ENCODE measurements at regions not wholly inside any gene's neighbourhood (a gene's known extent, or its start where the extent isn't known, plus 50 kb on each side); places are given as distances from the start of the nearest gene placed in this dataset.
"Not testable (repeated sequence)": the region's sequence is repeated elsewhere in the genome, so short reads cannot be mapped to it uniquely, and the experiment has no call there.

GRCh38 chr2:242054406-242054805, 184.9 kb downstream of the RTP5 start:
- no peak for DNase-seq

DNA sequence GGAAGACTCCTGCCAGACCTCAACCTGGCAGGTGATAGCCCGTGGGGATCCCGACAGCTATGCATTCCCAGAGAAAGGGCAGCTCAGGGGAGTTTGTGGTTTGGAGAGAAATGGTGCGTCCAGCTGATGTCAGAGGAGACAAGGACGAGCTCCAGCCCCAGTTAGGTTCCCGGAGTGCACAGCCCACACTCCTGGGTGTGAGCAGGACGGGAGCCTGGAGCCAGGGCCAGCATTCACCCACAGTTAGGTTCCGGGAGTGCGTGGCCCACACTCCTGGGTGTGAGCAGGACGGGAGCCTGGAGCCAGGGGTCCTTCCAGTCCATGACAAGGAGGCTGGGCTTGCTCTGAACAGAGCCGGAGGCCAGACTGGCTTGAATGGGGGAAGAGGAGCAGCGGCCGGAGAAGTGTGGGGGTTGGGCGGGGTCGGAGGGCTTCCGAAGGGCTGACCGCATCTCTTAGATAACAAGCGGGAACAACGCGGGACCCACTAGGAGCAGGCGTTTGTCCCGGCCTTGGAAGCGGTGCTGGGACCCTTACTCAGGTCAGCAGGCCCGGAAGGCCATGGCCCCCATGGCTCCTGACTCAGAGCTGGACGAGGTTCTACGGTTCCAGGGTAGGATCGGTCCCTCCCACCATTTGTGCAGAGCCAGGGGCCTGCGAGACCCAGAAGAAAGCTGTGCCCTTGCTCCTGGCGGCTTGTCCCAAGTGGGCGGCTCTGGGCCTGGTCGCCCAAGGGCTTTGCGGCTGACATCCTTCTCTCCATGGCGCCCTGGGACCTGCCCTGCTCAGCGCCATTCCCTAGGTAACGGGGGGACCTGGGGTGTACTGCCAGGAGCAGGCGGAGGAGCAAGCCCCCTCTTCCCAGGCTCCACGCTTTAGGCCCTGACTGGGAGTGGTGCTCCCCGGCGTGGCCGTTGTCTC, 185.6 kb downstream of the RTP5 start:
- DNase-seq: no peak

GRCh38 chr2:242056026-242056425, 186.5 kb downstream of the RTP5 start:
- DNase-seq: no peak

DNA sequence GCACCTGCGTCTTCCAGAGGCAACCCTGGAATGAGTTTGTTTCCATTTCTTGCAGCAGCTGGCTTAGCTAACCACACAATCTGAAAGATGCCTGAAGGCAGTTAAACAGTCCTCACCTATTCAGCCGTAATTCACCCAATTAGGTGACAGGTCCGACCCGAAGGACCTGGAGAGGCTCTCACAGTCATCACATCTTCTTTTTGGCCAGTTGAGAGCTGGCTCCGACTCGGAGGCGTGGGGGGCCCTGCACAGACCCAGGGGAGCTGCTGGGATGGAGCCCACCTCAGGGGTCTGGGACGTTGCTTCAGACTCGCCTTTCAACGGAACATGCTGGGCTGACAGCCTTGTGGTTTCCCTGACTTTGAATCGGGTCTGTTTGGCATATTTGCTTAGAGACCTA, 187.3 kb downstream of the RTP5 start:
- DNase-seq: no peak

DNA sequence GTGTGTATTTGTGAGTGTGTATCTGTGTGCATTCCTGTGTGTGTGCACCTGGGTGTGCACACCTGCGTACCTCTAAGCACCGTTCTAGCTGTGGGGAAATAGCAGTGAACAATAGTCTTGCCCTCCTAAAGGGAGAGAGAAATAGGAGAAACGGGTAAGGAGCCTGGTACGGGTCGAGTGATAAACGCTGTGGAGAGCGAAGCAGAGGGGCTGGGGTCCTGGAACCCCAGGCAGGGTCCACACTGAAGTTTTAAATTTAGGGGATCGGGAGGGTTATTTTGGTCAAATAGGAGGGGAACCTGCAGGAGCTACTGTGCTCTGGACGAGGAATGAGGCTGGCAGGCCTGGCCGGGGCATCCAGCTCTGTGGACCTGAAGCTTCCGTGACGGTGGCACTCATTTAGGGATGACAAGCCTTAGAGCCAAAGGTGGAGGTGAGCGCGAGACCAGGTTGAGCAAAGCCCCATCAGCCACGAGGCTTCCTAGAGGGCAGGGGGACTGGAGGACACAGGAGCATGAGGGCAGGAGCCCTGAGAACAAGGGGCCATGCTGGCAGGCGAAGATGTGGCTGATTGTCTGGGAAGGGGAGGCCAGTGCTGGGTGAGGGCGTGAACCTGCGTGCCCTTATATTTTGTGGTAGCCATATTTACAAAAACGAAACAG, 188.0 kb downstream of the RTP5 start:
- DNase-seq: no peak

GRCh38 chr2:242058116-242058680, 188.7 kb downstream of the RTP5 start:
- no peak for DNase-seq

GRCh38 chr2:242059566-242059965, 190.0 kb downstream of the RTP5 start:
- no peak for DNase-seq

DNA sequence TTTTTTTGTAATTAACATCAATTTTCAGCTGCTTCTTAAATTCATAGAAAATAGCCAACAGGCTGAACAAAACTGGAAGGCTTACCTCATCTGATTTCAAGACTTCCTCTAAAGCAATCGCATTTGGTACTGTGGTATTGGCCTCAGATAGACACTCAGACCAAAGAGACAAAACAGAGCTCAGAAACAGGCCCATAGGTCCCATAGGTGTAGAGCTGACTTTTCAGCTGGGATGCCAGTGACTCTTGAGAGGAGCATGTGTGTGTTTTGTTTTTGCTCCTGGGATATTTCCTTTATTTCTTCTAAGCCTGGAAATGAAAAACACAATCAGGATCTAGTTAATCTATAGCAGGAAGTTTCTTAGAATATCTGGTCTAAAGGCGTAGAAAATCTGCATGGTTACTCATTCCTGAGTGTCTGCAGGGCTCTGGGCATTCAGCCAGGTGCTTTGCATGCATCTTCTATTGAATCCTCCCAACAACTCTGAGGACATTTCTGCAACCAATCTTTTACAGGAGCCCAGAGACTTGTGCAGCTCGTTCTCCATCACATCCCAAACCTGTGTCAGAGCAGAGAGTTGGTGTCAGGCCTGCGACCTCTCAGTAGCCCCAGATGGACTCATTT, 190.8 kb downstream of the RTP5 start:
- DNase-seq: no peak

- DNase-seq: not testable (repeated sequence)
Observed at GRCh38 chr2:242061930-242062329, 192.4 kb downstream of the RTP5 start.

DNA sequence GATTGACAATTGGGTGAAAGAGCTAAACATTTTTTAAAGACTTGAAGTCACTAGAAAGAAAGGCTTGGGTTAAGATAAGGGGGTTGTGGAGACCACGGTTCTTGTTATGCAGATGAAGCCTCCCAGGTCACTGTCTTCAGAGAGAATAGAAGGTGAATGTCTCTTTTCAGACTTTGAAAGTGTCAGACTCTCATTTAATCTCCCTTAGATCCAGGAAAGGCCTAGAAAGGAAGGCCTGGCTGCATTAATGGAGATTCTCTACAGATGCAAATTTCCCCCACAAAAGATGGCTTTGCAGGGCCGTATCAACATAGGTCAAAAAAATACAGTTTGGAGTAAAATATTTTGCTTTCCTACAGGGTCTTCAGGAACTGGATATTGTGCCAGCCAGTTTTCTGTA, 193.9 kb downstream of the RTP5 start:
- no peak for DNase-seq

DNA sequence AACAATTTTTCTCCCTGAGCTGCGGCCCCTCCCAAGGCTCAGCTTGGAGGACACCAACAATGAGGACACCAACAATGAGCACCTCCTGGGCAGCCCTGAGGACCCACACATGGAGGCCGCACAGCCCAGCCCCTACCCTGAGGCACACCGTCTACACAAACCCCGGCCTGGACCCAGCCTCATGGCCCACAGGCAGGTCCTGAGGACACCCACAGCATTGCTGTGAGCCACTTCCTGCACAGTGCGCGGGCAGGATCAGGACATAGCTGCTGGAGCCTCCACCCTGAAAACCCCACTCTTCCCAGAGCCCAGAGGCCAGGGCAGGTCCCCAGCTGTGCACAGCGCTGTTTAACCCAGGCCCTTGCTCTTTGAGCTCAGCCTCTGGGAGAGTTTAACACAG, 194.3 kb downstream of the RTP5 start:
- no peak for DNase-seq

DNA sequence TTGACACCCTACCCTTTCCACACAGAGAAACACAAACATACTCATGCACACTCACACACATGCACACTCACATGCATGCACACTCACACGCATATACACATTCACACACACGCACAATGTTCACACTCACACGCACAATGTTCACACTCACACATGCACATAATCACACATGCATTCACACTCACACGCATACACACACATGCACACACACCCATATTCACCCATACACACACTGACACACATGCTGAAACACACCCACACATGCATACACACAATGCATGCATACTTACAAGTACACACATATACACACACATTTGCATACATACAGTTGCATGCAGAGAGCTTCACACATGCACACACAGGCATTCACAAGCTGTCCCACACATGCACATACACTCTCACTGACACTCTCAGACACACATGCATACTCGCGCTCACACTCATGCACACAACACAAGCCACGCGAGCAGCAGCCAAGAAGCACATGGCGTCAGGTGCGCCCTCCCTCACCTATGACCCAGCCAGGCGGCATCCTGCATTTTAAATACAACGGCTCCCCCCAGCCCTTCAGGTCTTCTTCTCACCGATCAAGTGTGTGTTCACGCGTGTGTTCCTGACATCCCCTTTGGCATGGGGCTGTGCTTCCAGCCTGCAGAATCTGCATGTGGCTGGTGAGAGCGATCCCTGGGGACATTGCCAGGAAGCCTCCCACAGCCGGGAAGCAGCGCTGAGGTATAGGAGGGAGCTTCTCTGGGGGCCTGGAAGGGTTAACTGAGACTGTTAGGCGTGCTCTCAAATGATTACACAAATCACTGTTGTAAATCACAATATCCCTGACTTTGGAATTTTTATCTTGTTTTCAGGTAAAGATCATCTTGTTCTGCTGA, 195.1 kb downstream of the RTP5 start:
- DNase-seq: no peak

GRCh38 chr2:242065426-242065825, 195.9 kb downstream of the RTP5 start:
- DNase-seq: no peak

DNA sequence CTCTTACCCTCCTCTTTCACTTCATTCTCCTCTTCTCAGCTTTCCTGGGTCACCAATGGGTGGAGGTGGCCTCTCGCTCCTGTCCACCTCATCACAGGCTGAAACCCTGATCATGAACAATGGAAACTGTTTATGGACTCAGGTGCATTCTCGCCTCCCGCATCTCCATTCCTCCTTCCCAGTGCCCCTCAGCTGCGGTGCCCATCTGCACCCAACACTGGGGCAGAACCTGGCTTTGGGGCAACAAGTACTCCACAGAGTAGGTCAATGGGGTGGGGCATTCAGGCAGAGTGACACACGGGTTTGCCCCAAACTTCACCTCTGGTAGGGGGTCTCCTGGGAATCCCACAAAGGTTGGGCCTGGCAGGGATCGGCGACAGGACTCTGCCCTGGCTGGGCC, 199.5 kb downstream of the RTP5 start:
- no peak for DNase-seq

DNA sequence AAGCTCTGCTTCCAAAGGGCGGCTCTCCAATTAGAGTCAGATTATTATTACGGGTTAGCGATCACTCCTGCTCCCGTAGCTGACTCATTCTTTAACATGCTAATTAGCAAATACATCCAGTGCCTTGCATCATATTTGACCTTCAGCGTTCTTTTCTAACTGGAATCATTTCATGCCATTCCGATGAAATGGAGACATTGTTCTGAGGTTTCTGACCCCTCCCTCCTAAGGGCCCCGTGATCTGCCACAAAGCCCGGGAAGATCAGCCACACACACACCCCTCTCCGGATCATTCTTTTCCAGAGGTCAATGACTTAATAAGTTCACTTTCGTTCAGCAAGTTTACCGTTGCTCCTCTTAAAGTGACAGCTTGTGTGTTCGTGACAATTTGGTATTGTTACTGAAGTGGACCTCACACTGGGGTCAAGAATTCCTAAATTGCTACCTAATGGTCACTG, 200.4 kb downstream of the RTP5 start:
- not testable (repeated sequence) for DNase-seq

GRCh38 chr2:242070726-242071125, 201.2 kb downstream of the RTP5 start:
- not testable (repeated sequence) for DNase-seq

- DNase-seq: not testable (repeated sequence)
Observed at GRCh38 chr2:242071377-242071776, 201.8 kb downstream of the RTP5 start.

GRCh38 chr2:242071936-242072335, 202.4 kb downstream of the RTP5 start:
- DNase-seq: not testable (repeated sequence)

GRCh38 chr2:242075168-242075567, 205.6 kb downstream of the RTP5 start:
- no peak for DNase-seq

DNA sequence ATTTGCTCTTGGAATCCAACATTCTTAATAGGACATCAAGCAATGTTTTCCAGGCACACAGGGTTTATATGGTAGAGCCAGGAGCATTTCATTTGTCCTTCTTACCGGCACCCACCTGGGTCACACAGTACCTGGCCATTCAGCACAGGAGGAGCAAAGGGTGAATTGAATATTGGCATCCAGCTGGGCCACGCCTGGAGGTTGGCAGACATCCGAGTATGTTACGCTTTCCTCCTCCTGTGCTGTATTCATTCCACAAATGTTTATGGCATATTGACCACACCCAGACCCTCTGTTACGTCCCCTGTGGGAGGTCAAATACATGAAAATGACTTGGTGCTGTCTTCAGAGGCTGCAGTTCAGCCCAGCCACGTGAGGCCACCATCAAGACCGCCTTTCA, 206.2 kb downstream of the RTP5 start:
- DNase-seq: no peak

DNA sequence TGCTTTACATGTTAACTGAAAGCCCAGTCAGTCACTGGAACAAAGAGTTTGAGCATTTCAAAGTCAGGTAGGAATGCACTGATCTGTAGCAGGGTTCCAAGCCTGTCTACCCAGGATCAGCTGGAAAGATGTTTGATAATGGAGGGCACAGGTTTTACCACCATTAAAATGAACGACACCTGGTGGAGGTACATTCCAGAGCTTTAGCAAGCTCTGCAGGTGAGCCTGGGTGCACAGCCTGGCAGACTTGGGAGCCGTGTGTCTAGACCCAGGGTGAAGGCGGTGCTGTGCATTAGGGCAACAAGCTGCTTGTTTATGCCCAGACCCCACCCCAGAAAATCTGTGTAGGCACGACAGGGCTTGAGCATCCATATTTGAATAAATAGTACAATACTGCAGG, 206.7 kb downstream of the RTP5 start:
- not testable (repeated sequence) for DNase-seq

- not testable (repeated sequence) for DNase-seq
Observed at GRCh38 chr2:242078426-242078825, 208.9 kb downstream of the RTP5 start.

Data from right hindlimb (tissue), 1 donor.